ENCODE measurements at regions not wholly inside any gene's neighbourhood (a gene's known extent, or its start where the extent isn't known, plus 50 kb on each side); places are given as distances from the start of the nearest gene placed in this dataset.

- TF ChIP-seq CTCF (IDR thresholded peaks at IDR 0.05) (no peak), EP300 (IDR thresholded peaks at IDR 0.05) (no peak), POLR2AphosphoS5 (IDR thresholded peaks at IDR 0.05) (no peak)
Measured at GRCh38 chr9:103281126-103281525, 286.0 kb downstream of the CYLC2 start.

Data from stomach (tissue), 4 donors.